MM.1S (cell line): ENCODE measurements at regions not wholly inside any gene's neighbourhood (a gene's known extent, or its start where the extent isn't known, plus 50 kb on each side); places are given as distances from the start of the nearest gene placed in this dataset.

Experiments used
- DNase-seq: peaks from one replicate; pipeline ENCODE4 v3.0.0-alpha.2; 2015
- H2AFZ ChIP-seq: fragments of 300-600 bp; sonication (generic); 2 replicates; pipeline ENCODE4 v1.6.0; 2016; ENCODE audit warnings: antibody characterized with exemption, low read length
- H3F3A ChIP-seq: fragments of 300-600 bp; sonication (generic); 2 replicates; pipeline ENCODE4 v1.6.1; 2016; ENCODE audit warnings: mild to moderate bottlenecking, antibody characterized with exemption, low read length, moderate library complexity, mixed read lengths; ENCODE audit not compliant: insufficient read depth
- H3K27ac ChIP-seq: fragments of 300-600 bp; sonication (generic); 2 replicates; pipeline ENCODE4 v1.5.1; 2016; ENCODE audit warnings: mild to moderate bottlenecking, low read length
- H3K27me3 ChIP-seq: fragments of 300-600 bp; sonication (generic); replicated peaks from 2 replicates; pipeline ENCODE4 v1.6.0; 2016; ENCODE audit warnings: low read length; ENCODE audit not compliant: insufficient read depth
- H3K36me3 ChIP-seq: fragments of 300-600 bp; sonication (generic); replicated peaks from 2 replicates; pipeline ENCODE4 v1.6.1; 2016; ENCODE audit warnings: mild to moderate bottlenecking, low read length, mixed read lengths; ENCODE audit not compliant: insufficient read depth
- H3K4me1 ChIP-seq: fragments of 300-600 bp; sonication (generic); 2 replicates; pipeline ENCODE4 v1.6.1; 2016; ENCODE audit warnings: low read length, mixed read lengths
- H3K4me2 ChIP-seq: fragments of 300-600 bp; sonication (generic); 2 replicates; pipeline ENCODE4 v1.6.0; 2016; ENCODE audit warnings: low read depth, low read length
- H3K4me3 ChIP-seq: fragments of 300-600 bp; sonication (generic); 2 replicates; pipeline ENCODE4 v1.5.1; 2016; ENCODE audit warnings: low read length, mixed read lengths
- H3K79me2 ChIP-seq: fragments of 300-600 bp; sonication (generic); 2 replicates; pipeline ENCODE4 v1.6.1; 2016; ENCODE audit warnings: mixed run types, low read length, mixed read lengths
- H3K9ac ChIP-seq: fragments of 300-600 bp; sonication (generic); 2 replicates; pipeline ENCODE4 v1.6.1; 2016; ENCODE audit warnings: low read length, mixed read lengths
- H3K9me2 ChIP-seq: fragments of 300-600 bp; sonication (generic); replicated peaks from 2 replicates; pipeline ENCODE4 v1.6.1; 2016; ENCODE audit warnings: mild to moderate bottlenecking, low read length, mixed read lengths; ENCODE audit not compliant: insufficient read depth
- H3K9me3 ChIP-seq: fragments of 300-600 bp; sonication (generic); replicated peaks from 2 replicates; pipeline ENCODE4 v1.6.1; 2016; ENCODE audit warnings: mild to moderate bottlenecking, low read length, mixed read lengths; ENCODE audit not compliant: insufficient read depth
- H4K20me1 ChIP-seq: fragments of 300-600 bp; sonication (generic); 2 replicates; pipeline ENCODE4 v1.6.1; 2016; ENCODE audit warnings: mild to moderate bottlenecking, low read length, moderate library complexity, mixed read lengths; ENCODE audit not compliant: insufficient read depth
- EZH2 ChIP-seq: fragments of 300-600 bp; sonication (generic); optimal IDR thresholded peaks from 2 replicates; pipeline ENCODE3; 2017; ENCODE audit warnings: low read depth, mild to moderate bottlenecking, antibody characterized with exemption, low read length, mixed read lengths
- EZH2phosphoT487 ChIP-seq: fragments of 300-600 bp; sonication (generic); IDR thresholded peaks from 2 replicates; pipeline ENCODE4 v1.6.1; 2018; ENCODE audit warnings: antibody characterized with exemption, low read length
- TF ChIP-seq, protein P1 (sequence below): fragments of 300-600 bp; sonication (generic); IDR thresholded peaks from 2 replicates; pipeline ENCODE4 v1.5.1; 2016; ENCODE audit warnings: antibody characterized with exemption, low read length, mixed read lengths

DNA sequence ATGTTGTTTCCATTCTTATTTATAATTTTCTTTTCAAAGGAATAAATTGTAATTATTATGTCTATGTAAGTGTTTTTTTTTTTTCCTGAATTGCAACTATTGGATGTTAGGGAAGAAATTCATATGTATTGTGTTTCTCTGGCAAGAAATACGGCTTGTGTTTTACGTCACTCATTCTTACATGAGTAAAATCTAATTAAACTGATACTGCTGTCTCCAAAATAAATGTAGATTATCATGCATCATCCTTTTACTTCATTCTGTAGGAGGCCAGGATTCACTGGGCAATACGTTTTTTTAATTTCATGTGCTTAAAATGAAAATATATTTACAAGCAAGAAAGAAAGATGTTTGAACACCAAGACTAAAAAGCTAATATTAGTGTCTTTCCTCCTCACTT is 590.8 kb downstream of the OTOL1 start:
- Histone ChIP-seq H4K20me1 (no peaks in the 10 kb centered on the region), H3K4me1 (no peaks in the 10 kb centered on the region), H3K27me3 (no peaks in the 10 kb centered on the region), H3K27ac (no peak overlapping the region), H2AFZ (no peak overlapping the region), H3F3A (no peaks in the 10 kb centered on the region), H3K9ac (no peak overlapping the region), H3K9me2 (no peaks in the 10 kb centered on the region), H3K4me3 (no peak overlapping the region), H3K79me2 (no peaks in the 10 kb centered on the region), H3K36me3 (no peaks in the 10 kb centered on the region), H3K4me2 (no peak overlapping the region), H3K9me3 (no peaks in the 10 kb centered on the region)
- DNase-seq, result no peak
- TF ChIP-seq, protein P1, sequence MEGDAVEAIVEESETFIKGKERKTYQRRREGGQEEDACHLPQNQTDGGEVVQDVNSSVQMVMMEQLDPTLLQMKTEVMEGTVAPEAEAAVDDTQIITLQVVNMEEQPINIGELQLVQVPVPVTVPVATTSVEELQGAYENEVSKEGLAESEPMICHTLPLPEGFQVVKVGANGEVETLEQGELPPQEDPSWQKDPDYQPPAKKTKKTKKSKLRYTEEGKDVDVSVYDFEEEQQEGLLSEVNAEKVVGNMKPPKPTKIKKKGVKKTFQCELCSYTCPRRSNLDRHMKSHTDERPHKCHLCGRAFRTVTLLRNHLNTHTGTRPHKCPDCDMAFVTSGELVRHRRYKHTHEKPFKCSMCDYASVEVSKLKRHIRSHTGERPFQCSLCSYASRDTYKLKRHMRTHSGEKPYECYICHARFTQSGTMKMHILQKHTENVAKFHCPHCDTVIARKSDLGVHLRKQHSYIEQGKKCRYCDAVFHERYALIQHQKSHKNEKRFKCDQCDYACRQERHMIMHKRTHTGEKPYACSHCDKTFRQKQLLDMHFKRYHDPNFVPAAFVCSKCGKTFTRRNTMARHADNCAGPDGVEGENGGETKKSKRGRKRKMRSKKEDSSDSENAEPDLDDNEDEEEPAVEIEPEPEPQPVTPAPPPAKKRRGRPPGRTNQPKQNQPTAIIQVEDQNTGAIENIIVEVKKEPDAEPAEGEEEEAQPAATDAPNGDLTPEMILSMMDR, result no peak
- TF ChIP-seq EZH2phosphoT487, result no peak
- TF ChIP-seq EZH2, result no peak

DNA sequence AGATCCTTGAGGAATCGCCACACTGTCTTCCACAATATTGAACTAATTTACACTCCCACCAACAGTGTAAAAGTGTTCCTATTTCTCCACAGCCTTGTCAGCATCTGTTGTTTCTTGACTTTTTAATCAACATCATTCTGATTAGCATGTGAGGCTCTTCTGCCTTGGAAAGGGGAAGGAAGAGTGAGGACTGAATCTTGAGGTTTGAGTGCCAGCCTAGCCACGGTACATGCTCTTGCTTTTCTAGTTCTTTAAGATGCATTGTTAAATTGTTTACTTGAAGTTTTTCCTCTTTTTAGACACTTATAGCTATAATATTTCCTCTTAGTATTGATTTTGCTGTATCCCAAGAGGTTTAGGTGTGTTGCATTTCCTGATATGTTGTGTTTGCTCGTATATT is 596.1 kb downstream of the OTOL1 start:
- Histone ChIP-seq H3F3A (no peaks in the 10 kb centered on the region), H3K79me2 (no peaks in the 10 kb centered on the region), H3K9me3 (no peaks in the 10 kb centered on the region; the same call in 1 of the 2 replicates), H3K27ac (no peak overlapping the region), H3K4me2 (no peak overlapping the region), H3K4me1 (no peaks in the 10 kb centered on the region), H3K9me2 (no peaks in the 10 kb centered on the region), H4K20me1 (no peaks in the 10 kb centered on the region), H2AFZ (no peak overlapping the region), H3K36me3 (no peaks in the 10 kb centered on the region), H3K4me3 (no peak overlapping the region), H3K27me3 (no peaks in the 10 kb centered on the region), H3K9ac (no peak overlapping the region)
- DNase-seq, result no peak
- TF ChIP-seq, protein P1, result no peak

DNA sequence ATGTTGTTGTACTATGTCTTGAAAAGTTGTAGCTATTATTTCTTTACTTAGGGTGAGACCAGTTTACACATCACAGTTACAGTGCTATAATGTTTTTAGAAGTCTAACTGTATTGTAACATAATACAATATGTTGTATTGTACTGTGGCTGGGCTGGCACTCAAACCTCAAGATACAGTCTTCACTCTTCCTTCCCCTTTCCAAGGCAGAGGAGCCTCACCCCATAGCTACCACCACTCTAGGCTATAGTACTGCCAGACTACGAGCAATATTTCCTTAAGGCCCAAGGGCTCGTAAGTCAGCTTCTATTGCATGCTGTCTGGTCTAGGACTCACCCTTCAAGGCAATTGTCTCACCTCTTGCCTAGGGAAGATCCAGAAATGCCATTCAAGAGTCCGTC is 597.7 kb downstream of the OTOL1 start:
- H3K27ac ChIP-seq, result no peak overlapping the region
- no peaks in the 10 kb centered on the region for H3K36me3 ChIP-seq
- no peaks in the 10 kb centered on the region for H3K27me3 ChIP-seq
- H3K4me3 ChIP-seq, result no peak overlapping the region
- TF ChIP-seq EZH2phosphoT487 (no peak), EZH2 (no peak)
- TF ChIP-seq, protein P1, result no peak
- H3K4me1 ChIP-seq, result no peaks in the 10 kb centered on the region
- H3F3A ChIP-seq, result no peaks in the 10 kb centered on the region
- H3K9me3 ChIP-seq, result no peaks in the 10 kb centered on the region; the same call in 1 of the 2 replicates
- H3K9ac ChIP-seq, result no peak overlapping the region
- H3K9me2 ChIP-seq, result no peaks in the 10 kb centered on the region
- no peaks in the 10 kb centered on the region for H3K79me2 ChIP-seq
- H2AFZ ChIP-seq, result no peak overlapping the region
- H3K4me2 ChIP-seq, result no peak overlapping the region
- DNase-seq, result no peak
- no peaks in the 10 kb centered on the region for H4K20me1 ChIP-seq

DNA sequence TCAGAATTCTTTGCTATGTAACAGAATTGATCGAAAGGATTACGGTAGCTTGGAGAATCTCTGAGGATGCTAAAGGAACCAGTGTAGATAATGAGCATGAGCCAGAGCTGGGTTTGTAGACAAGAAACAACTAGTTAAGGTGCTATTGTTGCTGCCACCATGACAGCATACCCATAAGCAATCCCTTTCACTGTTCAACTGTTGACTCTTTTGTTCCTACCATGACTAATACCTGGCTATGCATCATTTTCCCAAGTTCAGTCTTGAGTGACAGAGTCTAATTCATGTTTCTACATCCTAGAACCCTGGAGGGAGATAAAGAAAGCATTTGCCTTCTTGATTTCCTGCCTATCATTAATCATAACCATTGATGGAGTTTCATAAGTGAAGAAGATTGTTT is 600.3 kb downstream of the OTOL1 start:
- no peak for DNase-seq
- no peaks in the 10 kb centered on the region for H4K20me1 ChIP-seq
- H3K4me1 ChIP-seq, result no peaks in the 10 kb centered on the region
- no peak overlapping the region for H3K9ac ChIP-seq
- H3F3A ChIP-seq, result no peaks in the 10 kb centered on the region
- H3K4me2 ChIP-seq, result no peak overlapping the region
- H2AFZ ChIP-seq, result no peak overlapping the region
- no peaks in the 10 kb centered on the region for H3K27me3 ChIP-seq
- no peaks in the 10 kb centered on the region for H3K36me3 ChIP-seq
- H3K27ac ChIP-seq, result no peak overlapping the region
- no peaks in the 10 kb centered on the region for H3K79me2 ChIP-seq
- no peak for TF ChIP-seq EZH2phosphoT487
- TF ChIP-seq, protein P1, result no peak
- no peak for TF ChIP-seq EZH2
- no peaks in the 10 kb centered on the region; the same call in 1 of the 2 replicates for H3K9me3 ChIP-seq
- no peaks in the 10 kb centered on the region for H3K9me2 ChIP-seq
- no peak overlapping the region for H3K4me3 ChIP-seq
